ENCODE measurements at regions not wholly inside any gene's neighbourhood (a gene's known extent, or its start where the extent isn't known, plus 50 kb on each side); places are given as distances from the start of the nearest gene placed in this dataset.
"Not testable (repeated sequence)": the region's sequence is repeated elsewhere in the genome, so short reads cannot be mapped to it uniquely, and the experiment has no call there.

DNA sequence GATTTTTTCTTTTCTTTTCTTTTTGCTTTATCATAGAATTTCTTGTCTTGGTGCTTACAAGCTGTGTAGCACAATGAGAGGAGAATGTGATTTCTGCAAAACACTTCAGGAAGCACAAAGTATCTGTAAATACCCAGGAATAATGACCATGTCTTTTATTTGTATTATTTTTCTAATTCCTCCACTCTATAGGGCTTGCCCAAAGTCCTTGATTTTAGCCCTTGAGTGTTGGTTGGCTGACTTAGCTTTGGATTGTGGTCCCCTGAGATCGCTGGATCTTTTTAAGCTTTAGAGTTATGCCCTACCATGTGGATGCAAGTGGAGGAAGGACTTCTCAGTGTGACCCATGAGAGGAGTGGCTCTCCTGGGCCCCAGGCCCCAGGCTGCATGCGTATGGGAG lies 52.2 kb downstream of the HOXC4 start:
- H3K27me3 ChIP-seq (ENCODE audit: control insufficient read depth in 3 of 3, insufficient read depth in 3 of 3, low read length in 2 of 3): peaks cover 0 to 43% (median 20%) of the 10 kb centered on the region in 3 donors
- DNase-seq; H3K36me3 ChIP-seq (ENCODE audit: control insufficient read depth in 4 of 4, insufficient read depth in 4 of 4, low read length in 4 of 4); ATAC-seq (ENCODE audit: insufficient read depth, low FRiP score); H3K9me3 ChIP-seq (ENCODE audit: control insufficient read depth in 4 of 4, insufficient read depth in 3 of 4, low read length in 3 of 4); H3K4me1 ChIP-seq (ENCODE audit: control insufficient read depth in 5 of 5, insufficient read depth in 5 of 5, low read length in 5 of 5); H3K27ac ChIP-seq (ENCODE audit: low read depth in 1 of 2, low read length in 1 of 2); H3K4me3 ChIP-seq; H3K9ac ChIP-seq (ENCODE audit: insufficient read depth in 1 of 2, low read length in 2 of 2): not testable (repeated sequence)
- 20 to 38% methylated on average over 2 of the region's 2 CpGs for WGBS, 2 donors

DNA sequence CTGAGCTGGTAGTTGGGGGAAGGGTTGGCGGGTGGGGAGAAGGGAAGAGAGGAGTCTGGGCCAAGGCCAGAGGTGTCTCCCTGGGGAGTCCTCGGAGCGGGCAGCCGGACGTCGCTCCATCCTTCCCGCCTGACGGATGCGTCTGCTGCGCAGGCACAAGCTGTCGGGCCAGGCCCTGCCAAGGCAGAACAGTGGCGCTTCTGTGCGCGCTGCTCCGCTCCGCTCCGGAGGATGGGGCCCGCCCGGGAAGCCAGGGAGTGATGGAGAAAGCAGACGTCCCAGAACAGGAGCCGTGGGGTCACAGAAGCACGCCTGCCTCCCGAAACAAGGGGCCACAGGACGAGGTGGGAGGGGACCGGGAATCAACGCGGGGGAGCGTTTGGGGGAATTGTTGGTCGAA lies 52.6 kb downstream of the HOXC4 start:
- ATAC-seq (ENCODE audit: insufficient read depth, low FRiP score); H3K4me1 ChIP-seq (ENCODE audit: control insufficient read depth in 5 of 5, insufficient read depth in 5 of 5, low read length in 5 of 5); H3K4me3 ChIP-seq; H3K36me3 ChIP-seq (ENCODE audit: control insufficient read depth in 4 of 4, insufficient read depth in 4 of 4, low read length in 4 of 4); H3K9me3 ChIP-seq (ENCODE audit: control insufficient read depth in 4 of 4, insufficient read depth in 3 of 4, low read length in 3 of 4); H3K27ac ChIP-seq (ENCODE audit: low read depth in 1 of 2, low read length in 1 of 2); H3K9ac ChIP-seq (ENCODE audit: insufficient read depth in 1 of 2, low read length in 2 of 2); DNase-seq: not testable (repeated sequence)
- H3K27me3 ChIP-seq (ENCODE audit: control insufficient read depth in 3 of 3, insufficient read depth in 3 of 3, low read length in 2 of 3): peaks cover 0 to 42% (median 20%) of the 10 kb centered on the region in 3 donors
- 4 to 6% methylated on average over 27 to 29 of the region's 29 CpGs for WGBS, 2 donors

DNA sequence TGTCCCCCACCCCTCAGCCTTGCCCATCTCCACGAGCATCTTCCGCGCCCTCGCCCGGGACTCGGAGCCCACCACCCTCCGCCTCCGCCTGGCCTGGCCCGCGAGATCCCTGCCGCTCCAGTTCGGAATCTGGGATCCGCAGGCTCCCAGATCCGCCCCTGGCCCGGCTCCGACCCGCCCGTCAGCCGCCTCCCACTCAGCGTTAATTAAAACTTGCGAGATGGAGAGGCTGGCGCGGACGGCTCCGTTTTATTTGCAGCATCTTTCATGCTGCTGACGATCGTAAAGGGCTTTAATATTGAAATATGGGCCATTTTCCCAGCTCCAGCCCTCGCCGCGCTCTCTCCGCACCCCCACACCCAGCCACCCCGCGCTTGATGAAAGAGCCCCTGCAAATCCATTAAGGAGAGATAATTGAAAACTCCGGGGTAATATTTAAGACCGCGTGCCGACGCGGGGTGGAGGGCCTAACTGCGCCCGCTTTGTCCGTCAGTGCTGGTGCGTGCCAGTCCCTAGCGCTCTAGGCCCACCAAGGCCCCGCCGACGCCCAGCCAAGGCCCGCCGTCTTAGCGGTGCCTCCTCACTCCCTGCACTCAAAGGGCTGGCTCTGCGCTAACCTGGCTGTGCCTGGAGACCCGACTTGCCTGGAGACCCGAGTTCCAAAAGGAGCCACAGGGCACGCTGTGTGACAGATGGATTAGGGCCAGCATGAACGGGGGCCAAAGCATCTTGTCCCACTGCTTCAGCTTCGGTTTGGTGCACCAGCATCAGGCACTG lies 53.4 kb downstream of the HOXC4 start:
- not testable (repeated sequence) for H3K4me1 ChIP-seq (ENCODE audit: control insufficient read depth in 5 of 5, insufficient read depth in 5 of 5, low read length in 5 of 5); ATAC-seq (ENCODE audit: insufficient read depth, low FRiP score); H3K9me3 ChIP-seq (ENCODE audit: control insufficient read depth in 4 of 4, insufficient read depth in 3 of 4, low read length in 3 of 4); H3K27ac ChIP-seq (ENCODE audit: low read depth in 1 of 2, low read length in 1 of 2); H3K9ac ChIP-seq (ENCODE audit: insufficient read depth in 1 of 2, low read length in 2 of 2); DNase-seq; H3K4me3 ChIP-seq; H3K36me3 ChIP-seq (ENCODE audit: control insufficient read depth in 4 of 4, insufficient read depth in 4 of 4, low read length in 4 of 4)
- H3K27me3 ChIP-seq (ENCODE audit: control insufficient read depth in 3 of 3, insufficient read depth in 3 of 3, low read length in 2 of 3): peaks cover 0 to 38% (median 22%) of the 10 kb centered on the region in 3 donors
- 14 to 19% methylated on average over 56 of the region's 56 CpGs for WGBS, 2 donors

DNA sequence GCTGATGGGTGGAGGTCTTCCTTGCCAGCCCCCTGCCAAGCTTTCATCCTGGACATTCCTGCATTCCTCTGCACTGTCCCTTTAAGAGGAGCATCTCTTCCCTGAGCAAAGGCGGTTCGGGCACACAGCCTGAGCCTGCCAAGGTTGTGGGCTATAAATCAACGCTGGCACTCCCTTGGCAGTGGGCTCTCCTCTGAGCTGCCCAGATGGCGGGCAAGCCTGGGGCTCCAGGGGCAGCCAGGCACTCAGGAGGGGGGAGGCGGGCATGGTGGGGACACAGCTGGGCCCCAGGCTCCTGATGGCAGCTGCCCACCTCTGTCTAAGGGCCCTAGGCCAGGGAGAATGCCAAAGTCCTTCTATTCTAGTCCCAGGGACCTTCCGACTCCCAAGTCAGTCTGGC lies 58.7 kb downstream of the HOXC4 start:
- WGBS, 2 donors: 34 to 52% methylated on average over 6 of the region's 6 CpGs
- H3K27me3 ChIP-seq (ENCODE audit: control insufficient read depth in 3 of 3, insufficient read depth in 3 of 3, low read length in 2 of 3): peaks cover 0 to 18% (median 10%) of the 10 kb centered on the region in 3 donors
- H3K9ac ChIP-seq (ENCODE audit: insufficient read depth in 1 of 2, low read length in 2 of 2); H3K27ac ChIP-seq (ENCODE audit: low read depth in 1 of 2, low read length in 1 of 2); H3K4me3 ChIP-seq; DNase-seq; H3K4me1 ChIP-seq (ENCODE audit: control insufficient read depth in 5 of 5, insufficient read depth in 5 of 5, low read length in 5 of 5); ATAC-seq (ENCODE audit: insufficient read depth, low FRiP score); H3K9me3 ChIP-seq (ENCODE audit: control insufficient read depth in 4 of 4, insufficient read depth in 3 of 4, low read length in 3 of 4); H3K36me3 ChIP-seq (ENCODE audit: control insufficient read depth in 4 of 4, insufficient read depth in 4 of 4, low read length in 4 of 4): not testable (repeated sequence)

DNA sequence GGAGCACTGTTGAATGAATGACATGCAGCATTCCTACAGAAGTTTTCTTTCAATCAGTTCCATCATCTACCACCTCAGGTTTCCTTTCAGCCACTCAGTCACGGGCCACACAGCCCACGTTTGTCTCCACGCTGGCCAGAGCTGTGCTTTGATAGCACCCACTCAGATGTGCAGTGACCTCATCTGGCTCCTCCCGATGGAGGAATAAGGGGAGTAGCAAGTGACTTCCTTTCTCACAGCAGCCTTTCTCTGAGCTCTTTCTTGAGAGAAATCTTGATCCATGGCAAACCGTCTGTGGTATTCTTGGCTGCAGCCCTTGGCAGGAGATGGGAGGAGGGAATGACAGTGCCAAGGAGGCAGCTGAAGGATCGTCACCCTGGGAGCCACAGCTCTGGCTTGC lies 62.4 kb downstream of the HOXC4 start:
- H3K9me3 ChIP-seq (ENCODE audit: control insufficient read depth in 4 of 4, insufficient read depth in 3 of 4, low read length in 3 of 4); H3K4me3 ChIP-seq; H3K4me1 ChIP-seq (ENCODE audit: control insufficient read depth in 5 of 5, insufficient read depth in 5 of 5, low read length in 5 of 5); ATAC-seq (ENCODE audit: insufficient read depth, low FRiP score); H3K27ac ChIP-seq (ENCODE audit: low read depth in 1 of 2, low read length in 1 of 2); H3K9ac ChIP-seq (ENCODE audit: insufficient read depth in 1 of 2, low read length in 2 of 2); H3K27me3 ChIP-seq (ENCODE audit: control insufficient read depth in 3 of 3, insufficient read depth in 3 of 3, low read length in 2 of 3); H3K36me3 ChIP-seq (ENCODE audit: control insufficient read depth in 4 of 4, insufficient read depth in 4 of 4, low read length in 4 of 4): not testable (repeated sequence)
- WGBS, 2 donors: 12 to 13% methylated on average over 6 of the region's 6 CpGs
- DNase-seq: peak in 1 of 3 donors; percentile 41

DNA sequence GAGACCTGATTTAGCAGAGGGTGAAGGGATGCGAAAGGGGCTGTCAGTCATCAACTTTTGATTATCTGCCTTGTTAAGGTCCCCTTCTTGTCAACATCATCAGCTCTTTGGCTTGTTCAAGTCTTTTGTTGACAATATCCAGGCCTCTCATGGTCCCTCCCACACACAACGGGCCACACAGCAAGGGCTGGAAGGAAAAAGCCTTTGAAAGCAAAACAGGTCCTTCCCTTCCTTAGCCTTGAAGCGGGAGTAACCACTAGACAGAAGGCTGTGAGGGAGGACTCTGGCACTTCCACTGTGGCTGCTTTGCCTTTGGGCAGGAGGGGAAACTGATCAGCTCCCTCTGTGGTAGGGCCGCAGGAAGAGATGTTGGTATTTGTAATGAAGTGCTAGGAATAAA lies 63.8 kb downstream of the HOXC4 start:
- H3K36me3 ChIP-seq (ENCODE audit: control insufficient read depth in 4 of 4, insufficient read depth in 4 of 4, low read length in 4 of 4); H3K9ac ChIP-seq (ENCODE audit: insufficient read depth in 1 of 2, low read length in 2 of 2); H3K4me3 ChIP-seq; H3K27ac ChIP-seq (ENCODE audit: low read depth in 1 of 2, low read length in 1 of 2); DNase-seq; H3K4me1 ChIP-seq (ENCODE audit: control insufficient read depth in 5 of 5, insufficient read depth in 5 of 5, low read length in 5 of 5); ATAC-seq (ENCODE audit: insufficient read depth, low FRiP score); H3K9me3 ChIP-seq (ENCODE audit: control insufficient read depth in 4 of 4, insufficient read depth in 3 of 4, low read length in 3 of 4): not testable (repeated sequence)
- WGBS, 2 donors: 53 to 64% methylated on average over 4 of the region's 4 CpGs
- H3K27me3 ChIP-seq (ENCODE audit: control insufficient read depth in 3 of 3, insufficient read depth in 3 of 3, low read length in 2 of 3): peaks cover 0 to 13% (median 2%) of the 10 kb centered on the region in 3 donors

DNA sequence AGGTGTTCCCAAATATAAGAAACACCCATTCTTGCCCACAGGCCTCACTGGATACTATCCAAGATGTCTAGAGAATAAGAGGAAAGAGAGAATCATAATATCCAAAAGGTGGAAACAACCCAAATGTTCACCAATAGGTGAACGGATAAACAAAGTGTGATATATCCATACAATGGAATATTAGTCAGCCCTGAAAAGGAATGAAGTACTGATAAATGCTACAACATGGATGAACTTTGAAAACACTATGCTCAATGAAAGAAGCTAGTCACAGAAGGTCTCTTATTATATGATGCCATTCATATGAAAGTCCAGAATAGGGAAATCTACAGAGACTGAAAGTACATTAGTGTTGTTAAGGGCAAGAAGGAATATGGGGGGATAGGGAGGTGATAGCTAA lies 65.4 kb downstream of the HOXC4 start:
- H3K27ac ChIP-seq (ENCODE audit: low read depth in 1 of 2, low read length in 1 of 2); H3K9me3 ChIP-seq (ENCODE audit: control insufficient read depth in 4 of 4, insufficient read depth in 3 of 4, low read length in 3 of 4); ATAC-seq (ENCODE audit: insufficient read depth, low FRiP score); H3K36me3 ChIP-seq (ENCODE audit: control insufficient read depth in 4 of 4, insufficient read depth in 4 of 4, low read length in 4 of 4); H3K4me1 ChIP-seq (ENCODE audit: control insufficient read depth in 5 of 5, insufficient read depth in 5 of 5, low read length in 5 of 5); H3K9ac ChIP-seq (ENCODE audit: insufficient read depth in 1 of 2, low read length in 2 of 2); DNase-seq; H3K4me3 ChIP-seq: not testable (repeated sequence)
- peaks cover 0 to 26% (median 7%) of the 10 kb centered on the region in 3 donors for H3K27me3 ChIP-seq (ENCODE audit: control insufficient read depth in 3 of 3, insufficient read depth in 3 of 3, low read length in 2 of 3)
- WGBS, 2 donors: 97 to 98% methylated on average over 1 of the region's 1 CpG

DNA sequence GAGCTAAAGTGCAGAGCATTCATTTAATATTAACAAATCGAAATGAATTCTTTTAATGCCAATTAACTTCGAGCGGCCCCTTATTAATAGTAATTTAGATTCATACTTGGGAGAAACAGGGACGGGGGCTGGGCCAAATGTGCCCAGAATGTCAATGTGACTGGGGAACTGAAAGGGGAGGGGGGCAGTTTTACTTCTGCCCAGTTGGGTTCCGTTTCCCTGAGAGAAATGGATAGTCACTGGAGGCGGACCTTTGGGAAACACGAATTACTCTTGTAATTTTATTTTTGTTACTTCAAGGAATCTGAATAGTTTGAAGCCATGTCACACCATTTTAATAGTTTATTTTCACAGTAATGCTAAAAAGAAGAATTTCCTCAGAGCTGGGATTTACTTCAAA lies 64.8 kb downstream of the SMUG1 start:
- not testable (repeated sequence) for H3K9me3 ChIP-seq (ENCODE audit: control insufficient read depth in 4 of 4, insufficient read depth in 3 of 4, low read length in 3 of 4); H3K36me3 ChIP-seq (ENCODE audit: control insufficient read depth in 4 of 4, insufficient read depth in 4 of 4, low read length in 4 of 4); DNase-seq; H3K9ac ChIP-seq (ENCODE audit: insufficient read depth in 1 of 2, low read length in 2 of 2); H3K27ac ChIP-seq (ENCODE audit: low read depth in 1 of 2, low read length in 1 of 2); H3K4me3 ChIP-seq; ATAC-seq (ENCODE audit: insufficient read depth, low FRiP score)
- WGBS, 2 donors: 27 to 38% methylated on average over 7 of the region's 7 CpGs
- H3K27me3 ChIP-seq (ENCODE audit: control insufficient read depth in 3 of 3, insufficient read depth in 3 of 3, low read length in 2 of 3): peaks cover 5 to 45% (median 21%) of the 10 kb centered on the region in 3 donors
- peaks cover 0 to 11% (median 3%) of the 10 kb centered on the region in 5 donors for H3K4me1 ChIP-seq (ENCODE audit: control insufficient read depth in 5 of 5, insufficient read depth in 5 of 5, low read length in 5 of 5)

All from lung (tissue), 9 donors.